KMS-11 (cell line): ENCODE measurements at regions not wholly inside any gene's neighbourhood (a gene's known extent, or its start where the extent isn't known, plus 50 kb on each side); places are given as distances from the start of the nearest gene placed in this dataset.

Experiments
- H2AFZ ChIP-seq: fragments of 200-600 bp; sonication (generic); 2 replicates; pipeline ENCODE4 v1.6.1; 2016; ENCODE audit warnings: antibody characterized with exemption, mixed run types, low read depth
- H3K27ac ChIP-seq: fragments of 200-600 bp; sonication (generic); 2 replicates; pipeline ENCODE4 v1.6.1; 2016; ENCODE audit warnings: mild to moderate bottlenecking, mixed run types
- H3K27me3 ChIP-seq: fragments of 200-600 bp; sonication (generic); 2 replicates; pipeline ENCODE4 v1.6.1; 2017; ENCODE audit warnings: mild to moderate bottlenecking, low read depth, mixed run types, moderate library complexity; ENCODE audit not compliant: insufficient read depth
- H3K36me3 ChIP-seq: fragments of 200-600 bp; sonication (generic); 2 replicates; pipeline ENCODE4 v1.6.1; 2017; ENCODE audit warnings: mild to moderate bottlenecking, mixed run types; ENCODE audit not compliant: insufficient read depth
- H3K4me1 ChIP-seq: fragments of 200-600 bp; sonication (generic); 2 replicates; pipeline ENCODE4 v1.6.1; 2016; ENCODE audit warnings: mild to moderate bottlenecking, low read depth, mixed run types; ENCODE audit not compliant: poor library complexity, severe bottlenecking
- H3K4me2 ChIP-seq: fragments of 200-600 bp; sonication (generic); 2 replicates; pipeline ENCODE4 v1.7.0; 2016; ENCODE audit warnings: mild to moderate bottlenecking, mixed run types
- H3K4me3 ChIP-seq: fragments of 200-600 bp; sonication (generic); IDR thresholded peaks from 2 replicates; pipeline ENCODE4 v1.6.1; 2017; ENCODE audit warnings: low read depth, low read length, mixed read lengths; ENCODE audit not compliant: insufficient read depth
- H3K79me2 ChIP-seq: fragments of 200-600 bp; sonication (generic); 2 replicates; pipeline ENCODE4 v1.6.1; 2016; ENCODE audit warnings: low read depth, mixed run types; ENCODE audit not compliant: insufficient read depth
- H3K9ac ChIP-seq: fragments of 200-600 bp; sonication (generic); 2 replicates; pipeline ENCODE4 v1.6.1; 2016; ENCODE audit warnings: mild to moderate bottlenecking, mixed run types
- H4K20me1 ChIP-seq: fragments of 200-600 bp; sonication (generic); 2 replicates; pipeline ENCODE4 v1.6.1; 2016; ENCODE audit warnings: mild to moderate bottlenecking, mixed run types; ENCODE audit not compliant: insufficient read depth
- TF ChIP-seq, protein P1 (sequence below): fragments of 200-600 bp; sonication (generic); conservative IDR thresholded peaks from 2 replicates; pipeline ENCODE4 v1.6.1; 2017; ENCODE audit warnings: low read depth, mild to moderate bottlenecking, antibody characterized with exemption, low read length, moderate library complexity, mixed read lengths

DNA sequence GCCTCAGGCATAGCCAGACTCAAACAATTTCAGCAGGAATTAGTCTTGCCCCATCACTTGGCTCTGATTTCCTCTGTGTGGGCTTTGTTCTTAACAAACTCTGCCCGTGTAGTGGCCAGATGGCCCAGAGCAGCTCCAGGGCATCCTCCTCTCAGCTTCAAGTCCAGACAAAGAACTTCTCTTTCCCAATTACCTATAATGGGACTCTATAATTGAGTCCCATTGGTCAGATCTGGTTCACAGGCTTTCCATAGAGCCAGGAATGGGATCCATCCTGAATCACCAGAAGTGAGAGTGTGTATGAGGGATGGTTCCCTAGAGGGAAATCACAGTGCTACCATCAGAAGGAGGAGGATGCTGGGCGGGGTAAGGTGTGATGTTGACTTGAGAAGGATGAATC, 515.8 kb downstream of the KIF4B start:
- Histone ChIP-seq H3K27me3 (no peaks in the 10 kb centered on the region), H2AFZ (no peak overlapping the region), H3K4me1 (no peaks in the 10 kb centered on the region), H3K36me3 (no peaks in the 10 kb centered on the region), H3K79me2 (no peaks in the 10 kb centered on the region), H3K4me3 (no peak overlapping the region), H3K4me2 (no peak overlapping the region), H3K27ac (no peak overlapping the region), H3K9ac (no peak overlapping the region), H4K20me1 (no peaks in the 10 kb centered on the region)
- TF ChIP-seq, protein P1, sequence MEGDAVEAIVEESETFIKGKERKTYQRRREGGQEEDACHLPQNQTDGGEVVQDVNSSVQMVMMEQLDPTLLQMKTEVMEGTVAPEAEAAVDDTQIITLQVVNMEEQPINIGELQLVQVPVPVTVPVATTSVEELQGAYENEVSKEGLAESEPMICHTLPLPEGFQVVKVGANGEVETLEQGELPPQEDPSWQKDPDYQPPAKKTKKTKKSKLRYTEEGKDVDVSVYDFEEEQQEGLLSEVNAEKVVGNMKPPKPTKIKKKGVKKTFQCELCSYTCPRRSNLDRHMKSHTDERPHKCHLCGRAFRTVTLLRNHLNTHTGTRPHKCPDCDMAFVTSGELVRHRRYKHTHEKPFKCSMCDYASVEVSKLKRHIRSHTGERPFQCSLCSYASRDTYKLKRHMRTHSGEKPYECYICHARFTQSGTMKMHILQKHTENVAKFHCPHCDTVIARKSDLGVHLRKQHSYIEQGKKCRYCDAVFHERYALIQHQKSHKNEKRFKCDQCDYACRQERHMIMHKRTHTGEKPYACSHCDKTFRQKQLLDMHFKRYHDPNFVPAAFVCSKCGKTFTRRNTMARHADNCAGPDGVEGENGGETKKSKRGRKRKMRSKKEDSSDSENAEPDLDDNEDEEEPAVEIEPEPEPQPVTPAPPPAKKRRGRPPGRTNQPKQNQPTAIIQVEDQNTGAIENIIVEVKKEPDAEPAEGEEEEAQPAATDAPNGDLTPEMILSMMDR = no peak

DNA sequence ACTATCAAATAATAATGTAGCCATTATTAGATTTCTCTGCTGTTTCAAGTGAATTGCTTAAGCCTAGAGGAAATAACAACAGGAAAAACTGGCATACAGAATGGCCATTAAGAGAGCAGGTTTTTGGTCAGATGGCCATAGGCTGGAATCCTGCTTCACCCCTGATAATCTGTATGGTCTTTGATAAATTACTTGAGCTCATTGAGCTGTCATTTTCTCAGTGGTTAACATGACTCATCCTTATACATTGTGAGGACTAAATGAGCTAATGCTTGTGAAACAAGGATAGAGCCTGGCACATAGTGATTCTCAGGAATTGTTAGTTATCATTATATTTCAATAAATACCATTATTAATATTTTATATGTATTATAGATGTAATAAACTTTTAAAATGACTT, 516.5 kb downstream of the KIF4B start:
- H3K27ac ChIP-seq = no peak overlapping the region
- TF ChIP-seq, protein P1 = no peak
- no peaks in the 10 kb centered on the region for H3K36me3 ChIP-seq
- H3K79me2 ChIP-seq = no peaks in the 10 kb centered on the region
- H2AFZ ChIP-seq = no peak overlapping the region
- H3K4me3 ChIP-seq = no peak overlapping the region
- H3K9ac ChIP-seq = no peak overlapping the region
- no peaks in the 10 kb centered on the region for H4K20me1 ChIP-seq
- no peaks in the 10 kb centered on the region for H3K27me3 ChIP-seq
- H3K4me2 ChIP-seq = no peak overlapping the region
- no peaks in the 10 kb centered on the region for H3K4me1 ChIP-seq

DNA sequence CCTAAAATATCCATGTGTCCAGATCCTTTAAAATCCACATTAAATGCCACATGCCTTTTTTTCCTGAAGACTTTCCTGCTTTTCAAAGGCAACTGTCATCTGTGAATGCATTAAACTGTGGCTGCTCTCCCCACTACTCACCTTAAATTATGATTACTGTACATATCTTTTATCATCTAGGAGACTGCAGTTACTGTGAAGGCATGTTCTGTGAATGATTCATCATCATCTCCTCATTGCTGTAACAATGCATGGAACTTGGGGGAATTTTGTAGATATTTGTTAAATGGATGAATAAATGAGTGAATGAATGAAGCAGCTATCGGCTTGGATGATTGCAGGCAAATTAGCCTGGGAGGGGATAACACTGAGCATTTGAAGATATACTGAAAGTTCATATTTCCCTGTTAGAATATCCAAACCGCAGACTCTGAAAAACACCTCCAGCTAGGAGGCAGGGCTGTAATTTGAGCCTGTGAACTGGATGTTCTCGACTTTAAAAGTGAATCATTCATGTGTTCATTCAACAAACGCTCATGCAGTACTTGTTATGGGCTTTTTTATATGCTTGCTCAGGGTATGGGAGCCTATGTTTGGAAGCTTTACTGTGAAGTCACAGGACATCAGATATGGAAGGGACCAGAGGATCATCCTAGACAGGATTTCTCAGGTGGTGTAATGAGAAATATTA, 519.2 kb downstream of the KIF4B start:
- no peaks in the 10 kb centered on the region for H3K27me3 ChIP-seq
- H3K9ac ChIP-seq = no peak overlapping the region
- TF ChIP-seq, protein P1 = no peak
- no peak overlapping the region for H3K4me3 ChIP-seq
- H3K36me3 ChIP-seq = no peaks in the 10 kb centered on the region
- H3K27ac ChIP-seq = no peak overlapping the region
- H3K4me1 ChIP-seq = no peaks in the 10 kb centered on the region
- H2AFZ ChIP-seq = no peak overlapping the region
- no peaks in the 10 kb centered on the region for H3K79me2 ChIP-seq
- no peak overlapping the region for H3K4me2 ChIP-seq
- no peaks in the 10 kb centered on the region for H4K20me1 ChIP-seq

DNA sequence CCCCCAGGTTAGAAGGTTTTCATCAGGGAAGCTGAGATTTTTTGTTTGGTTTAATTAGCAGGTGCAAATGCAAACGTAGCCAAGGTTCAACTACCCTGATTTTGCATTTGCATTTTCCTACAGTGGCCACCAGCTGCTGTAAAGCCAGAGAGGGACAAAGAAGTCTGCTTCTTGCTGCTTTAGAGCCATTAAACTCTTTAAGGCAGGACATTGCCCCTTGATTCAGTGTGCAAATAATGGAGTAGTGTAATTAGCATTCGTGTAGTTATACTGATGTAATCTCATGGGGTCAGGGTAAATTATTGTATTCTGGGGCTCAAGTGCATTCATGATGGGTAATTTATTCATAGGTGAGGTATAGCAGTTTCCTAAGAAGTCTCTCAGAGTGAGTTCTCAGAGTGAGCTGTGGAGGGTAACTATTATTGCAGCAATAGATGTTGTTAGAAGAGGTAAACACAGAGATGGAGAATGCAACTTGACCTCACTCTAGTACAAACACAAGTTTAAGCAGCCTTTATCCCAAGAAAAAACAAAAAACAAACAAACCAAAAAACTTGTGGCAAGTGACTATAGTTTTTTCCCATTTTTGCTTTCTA, 526.5 kb downstream of the KIF4B start:
- Histone ChIP-seq H3K4me2 (no peak overlapping the region), H2AFZ (no peak overlapping the region), H3K4me1 (peaks cover 7% of the 10 kb centered on the region), H3K9ac (no peak overlapping the region), H3K79me2 (no peaks in the 10 kb centered on the region), H3K27me3 (no peaks in the 10 kb centered on the region), H3K36me3 (no peaks in the 10 kb centered on the region), H3K27ac (no peak overlapping the region), H3K4me3 (no peak overlapping the region), H4K20me1 (no peaks in the 10 kb centered on the region)
- TF ChIP-seq, protein P1 = no peak
